HG03196 (cell line): ENCODE measurements at regions not wholly inside any gene's neighbourhood (a gene's known extent, or its start where the extent isn't known, plus 50 kb on each side); places are given as distances from the start of the nearest gene placed in this dataset.

Experiments used
- ATAC-seq: cut with Tn5 transposase; IDR thresholded peaks from one replicate; pipeline ENCODE4 v1.9.1; 2021; ENCODE audit not compliant: unreplicated experiment

DNA sequence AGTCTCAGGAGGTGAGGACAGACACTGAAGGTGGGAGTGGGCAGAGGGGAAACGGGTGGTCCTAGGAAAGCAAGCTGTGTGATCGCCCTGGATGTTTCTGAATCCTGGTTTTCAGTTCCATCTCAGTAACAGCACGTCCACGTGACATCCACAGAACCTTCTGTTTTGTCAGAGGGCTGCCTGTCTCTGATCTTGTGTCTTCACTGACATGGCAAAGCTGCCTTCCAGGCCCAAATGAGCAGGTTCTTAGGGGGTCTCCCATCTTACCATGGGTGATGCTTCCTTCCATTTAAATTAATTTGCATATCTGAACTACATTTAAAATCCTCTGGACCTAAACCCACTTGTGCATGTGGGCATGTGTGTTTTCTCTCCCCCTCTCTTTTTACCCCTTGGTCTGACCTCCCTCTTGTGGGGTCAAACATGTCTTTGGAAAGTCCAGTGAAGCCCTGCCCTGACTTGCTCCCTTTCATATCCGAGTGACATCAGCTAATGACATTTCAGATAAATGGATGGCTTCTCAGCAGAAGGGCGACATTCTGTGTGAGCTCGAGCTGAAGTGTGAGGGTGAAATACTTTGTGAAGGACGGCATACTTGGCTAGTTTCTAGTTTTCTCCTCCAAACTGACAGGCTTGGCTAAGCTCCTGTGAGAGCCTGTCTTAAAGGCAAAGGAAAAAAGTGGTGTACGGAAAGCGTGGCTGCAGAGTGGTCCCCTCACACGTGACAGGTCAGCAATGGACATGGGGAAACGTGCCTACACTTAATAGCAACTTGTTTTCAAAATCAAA, 204.8 kb upstream of the S1PR3 start:
- ATAC-seq = no peak

GRCh38 chr9:88789785-88790184, 201.5 kb upstream of the S1PR3 start:
- ATAC-seq = no peak

DNA sequence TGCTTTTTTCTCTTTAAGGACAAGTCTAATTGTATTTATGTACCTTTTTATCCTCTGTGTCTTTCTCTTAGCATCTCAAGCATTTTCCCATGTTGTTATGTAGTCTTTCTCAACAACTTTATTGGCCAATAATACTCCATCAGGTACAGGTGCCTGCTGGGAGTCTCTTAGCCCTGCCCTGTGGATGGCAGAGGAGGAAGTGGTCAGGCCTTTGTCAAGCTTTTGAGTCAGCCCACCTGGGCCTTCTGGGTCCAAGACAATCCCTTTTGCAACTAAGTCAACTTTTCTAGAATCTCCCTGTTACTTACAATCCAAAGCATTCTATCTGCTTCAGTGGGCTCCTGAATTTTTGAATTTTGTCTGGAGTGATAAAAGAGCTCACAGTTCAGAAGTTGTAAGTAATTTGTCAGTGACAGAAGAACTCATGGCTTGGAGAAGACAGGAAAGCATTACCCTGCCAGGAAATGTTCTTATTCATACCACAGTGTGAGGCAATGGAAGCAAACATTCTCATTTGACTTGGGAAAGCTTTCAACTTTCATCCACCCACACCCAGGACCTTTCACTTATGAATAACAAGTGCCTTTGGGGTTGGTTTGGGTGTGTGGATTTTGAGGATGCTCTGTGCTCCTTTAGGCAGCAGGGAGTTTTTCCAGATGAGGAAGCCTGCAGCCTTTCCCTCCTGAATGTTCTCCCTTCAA, 200.0 kb upstream of the S1PR3 start:
- ATAC-seq = no peak

DNA sequence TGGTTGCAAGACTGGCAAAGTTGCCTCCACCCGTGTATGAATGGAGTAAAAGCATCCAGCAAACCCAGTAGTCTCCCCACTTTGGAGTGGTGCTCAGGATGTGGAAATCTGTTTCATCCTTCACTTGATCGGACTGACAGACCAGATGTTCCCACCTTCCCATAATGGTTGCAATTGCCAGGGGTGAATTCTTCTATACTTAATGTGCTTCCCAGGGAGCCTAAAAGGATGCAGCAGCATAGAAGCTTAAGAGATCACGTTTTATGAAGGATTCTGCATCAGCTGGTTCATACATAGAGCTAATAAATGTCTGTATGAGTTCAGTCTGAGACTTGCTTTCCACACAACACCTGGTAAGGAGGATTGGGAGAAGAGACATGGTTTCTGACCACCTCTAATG, 198.8 kb upstream of the S1PR3 start:
- ATAC-seq = no peak

GRCh38 chr9:88794100-88794499, 197.2 kb upstream of the S1PR3 start:
- ATAC-seq = no peak

GRCh38 chr9:88796947-88797346, 194.3 kb upstream of the S1PR3 start:
- ATAC-seq = no peak

DNA sequence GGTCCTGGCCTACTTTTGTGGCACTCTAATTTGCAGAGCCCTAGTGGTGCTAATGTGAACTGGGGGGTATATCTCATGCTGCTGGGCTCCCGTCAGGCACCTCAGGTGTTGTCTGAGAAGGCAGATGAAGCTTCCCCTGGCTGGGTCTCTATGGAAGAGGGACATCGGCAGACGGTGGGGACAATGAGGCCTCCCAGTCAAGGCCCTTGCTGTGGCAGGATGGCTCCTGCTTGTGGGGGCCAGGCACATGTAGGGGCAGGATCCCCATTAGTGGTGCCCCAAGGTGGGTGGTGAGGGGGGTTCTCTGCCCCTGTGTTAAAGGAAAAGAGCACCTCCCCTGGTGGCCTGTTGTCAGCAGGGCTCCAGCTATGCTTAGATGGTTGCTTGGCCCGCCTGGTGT, 192.8 kb upstream of the S1PR3 start:
- no peak for ATAC-seq

- ATAC-seq = no peak
Observed at GRCh38 chr9:88799541-88800328, 191.5 kb upstream of the S1PR3 start.

DNA sequence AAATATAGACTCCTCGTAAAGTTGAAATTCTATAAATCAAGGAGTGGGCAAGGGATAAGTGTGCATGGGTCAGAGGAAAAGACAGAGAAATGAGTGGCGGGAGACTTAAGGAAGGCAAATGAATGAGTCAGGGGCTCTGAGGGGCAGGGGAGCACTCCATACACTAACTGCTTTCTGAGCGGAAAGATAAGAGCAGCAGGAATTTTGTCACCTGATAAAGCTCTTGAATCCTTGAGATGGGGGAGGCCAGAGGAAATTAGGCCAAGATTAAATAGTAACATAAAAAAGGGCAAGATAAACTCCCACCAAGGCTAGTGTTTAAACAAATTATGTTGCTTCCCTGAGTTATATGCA, 191.0 kb upstream of the S1PR3 start:
- no peak for ATAC-seq

GRCh38 chr9:88801214-88801796, 190.0 kb upstream of the S1PR3 start:
- no peak for ATAC-seq

- ATAC-seq = no peak
Observed at GRCh38 chr9:88802533-88802932, 188.7 kb upstream of the S1PR3 start.

- ATAC-seq = no peak
Observed at GRCh38 chr9:88803546-88804253, 187.6 kb upstream of the S1PR3 start.

GRCh38 chr9:88804254-88804596, 187.0 kb upstream of the S1PR3 start:
- no peak for ATAC-seq

- ATAC-seq = no peak
Observed at GRCh38 chr9:88805217-88805943, 185.9 kb upstream of the S1PR3 start.

GRCh38 chr9:88807426-88807825, 183.8 kb upstream of the S1PR3 start:
- ATAC-seq = no peak

DNA sequence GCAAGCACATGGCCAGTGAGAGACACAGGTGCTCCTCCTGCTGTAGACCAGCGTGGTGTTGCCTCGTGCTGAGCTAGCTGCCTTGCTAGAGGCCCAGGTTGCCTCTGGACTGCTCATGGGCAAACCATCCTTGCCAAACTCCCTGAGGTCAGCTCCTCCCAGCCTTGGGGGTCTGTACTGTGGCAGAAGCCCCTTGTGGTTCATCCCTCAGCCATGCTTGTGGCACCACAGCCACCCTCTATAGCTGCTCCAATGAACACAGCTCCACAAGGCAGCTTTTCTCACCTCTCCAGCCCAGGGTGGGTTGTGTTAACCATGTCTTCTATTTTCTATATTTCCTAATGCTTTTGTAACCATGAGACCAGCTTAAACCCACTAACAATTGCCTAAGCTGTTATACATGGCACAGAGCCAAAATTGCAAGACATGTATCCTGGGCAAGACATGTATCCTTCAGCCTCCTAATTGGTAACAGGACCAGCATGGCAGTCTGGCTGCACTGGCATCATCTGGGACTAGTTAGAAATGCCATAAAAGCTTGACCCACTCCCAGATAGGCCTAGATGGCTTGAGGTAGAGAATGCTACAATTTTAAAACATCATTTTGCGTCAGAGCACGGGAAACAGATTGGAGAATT, 183.1 kb upstream of the S1PR3 start:
- no peak for ATAC-seq

DNA sequence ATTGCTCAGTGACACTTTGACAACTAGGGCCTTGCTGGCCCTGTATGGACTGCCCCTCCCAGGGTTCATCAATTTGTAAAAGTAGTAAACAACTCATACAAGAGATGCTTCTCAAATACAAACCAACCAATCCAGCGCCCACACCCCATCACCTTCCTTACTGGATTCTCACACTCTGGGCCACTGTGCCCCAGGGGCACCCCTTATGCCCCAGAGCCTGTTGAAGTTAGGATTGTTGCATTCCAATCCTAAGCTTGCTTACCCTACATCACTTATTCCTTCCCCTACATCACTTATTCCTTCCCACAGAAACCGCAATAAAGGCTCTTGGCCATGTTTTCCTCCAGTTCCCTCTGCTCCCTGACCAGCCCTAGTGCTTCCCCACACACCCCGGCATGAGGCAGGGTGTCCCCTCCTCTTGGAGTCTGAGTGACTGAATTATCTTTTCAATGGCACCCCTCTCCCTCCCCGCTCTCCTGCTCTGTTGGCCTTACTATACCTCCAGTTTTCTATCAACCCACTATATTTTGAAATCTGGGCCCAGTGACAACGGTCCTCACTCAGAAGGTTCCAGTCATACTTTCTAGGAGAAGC, 182.4 kb upstream of the S1PR3 start:
- ATAC-seq = no peak

DNA sequence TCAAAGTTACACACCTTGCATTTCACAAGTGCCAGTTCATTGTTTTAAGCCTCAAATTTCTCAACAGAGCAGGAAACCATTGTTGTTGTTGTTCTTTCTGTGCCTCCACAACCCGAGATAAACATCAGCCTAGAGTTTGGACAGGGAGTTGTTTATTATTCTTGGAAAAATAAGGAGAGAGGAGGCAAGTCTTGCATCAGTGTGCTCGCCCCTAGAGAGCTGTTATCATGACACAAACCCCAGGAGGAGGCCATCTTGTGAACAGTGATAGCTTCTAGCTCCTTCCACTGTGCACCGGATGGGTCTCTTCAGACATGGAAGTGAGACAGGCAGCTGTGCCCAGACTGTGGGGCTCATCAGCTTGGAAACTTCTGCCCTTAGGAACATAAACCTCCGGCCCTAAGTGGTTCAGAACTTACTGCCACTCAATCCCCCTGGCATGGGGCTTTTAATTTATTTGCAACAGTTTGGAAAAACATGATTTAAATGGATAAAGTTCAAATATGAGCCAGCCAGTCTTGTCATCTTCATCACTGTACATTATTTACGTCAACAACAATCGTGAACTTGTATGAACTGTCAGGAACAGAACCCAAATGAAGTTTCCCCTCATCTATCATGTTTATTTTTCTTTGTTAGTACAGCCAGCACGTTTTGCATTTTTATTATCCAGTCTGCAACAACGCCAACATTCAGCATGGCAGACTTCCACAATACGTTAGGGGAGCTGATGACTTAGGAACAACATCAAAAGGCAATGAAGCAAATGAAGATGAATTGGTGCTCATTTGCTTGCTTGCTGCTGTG, 181.7 kb upstream of the S1PR3 start:
- no peak for ATAC-seq

DNA sequence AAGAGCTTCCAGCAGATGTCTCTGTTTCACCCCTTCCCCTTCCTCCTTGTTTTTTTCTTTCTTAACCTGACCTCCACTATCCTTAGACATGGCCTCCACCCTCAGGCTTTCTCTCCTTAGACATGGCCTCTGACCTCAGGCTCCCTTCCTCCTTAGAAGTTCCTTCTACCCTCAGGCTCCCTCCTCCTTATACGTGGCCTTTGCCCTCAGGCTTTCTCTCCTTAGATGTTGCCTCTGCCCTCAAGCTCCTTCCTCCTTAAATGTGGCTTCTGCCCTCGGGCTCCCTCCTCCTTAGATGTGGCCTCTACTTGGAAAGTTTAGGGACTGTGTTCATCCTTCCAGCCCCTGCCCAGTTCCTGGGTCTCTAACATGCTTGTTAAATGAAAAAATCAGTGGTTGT, 180.4 kb upstream of the S1PR3 start:
- ATAC-seq = no peak
